ENCODE measurements at regions not wholly inside any gene's neighbourhood (a gene's known extent, or its start where the extent isn't known, plus 50 kb on each side); places are given as distances from the start of the nearest gene placed in this dataset.

DNA sequence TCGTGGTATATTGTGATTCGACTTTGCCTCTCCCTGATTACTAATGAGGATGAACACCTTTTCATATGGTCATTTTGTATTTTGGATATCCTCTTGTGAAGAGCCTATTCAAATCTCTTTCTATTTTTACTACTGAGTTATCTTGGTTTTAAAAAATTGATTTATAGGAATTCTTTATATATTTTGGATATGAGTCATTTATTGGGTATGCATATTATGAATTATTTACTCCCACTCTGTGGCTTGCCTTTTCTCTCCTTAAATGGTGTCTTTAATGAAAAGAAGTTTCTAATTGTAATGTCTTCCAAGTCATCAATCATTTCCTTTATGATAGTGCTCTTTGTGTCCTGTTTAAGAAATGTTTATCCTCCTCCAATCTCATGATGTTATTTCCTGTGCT lies 191.5 kb upstream of the DPH6 start:
- Mint-ChIP-seq H3K9me3 (ENCODE audit: unreplicated experiment) (no peaks in the 10 kb centered on the region), H3K4me3 (ENCODE audit: unreplicated experiment) (no peak overlapping the region), H3K36me3 (ENCODE audit: insufficient read depth, unreplicated experiment) (no peaks in the 10 kb centered on the region), H3K27me3 (ENCODE audit: insufficient read depth, unreplicated experiment) (no peaks in the 10 kb centered on the region), H3K4me1 (ENCODE audit: insufficient read depth, unreplicated experiment) (peaks cover 7% of the 10 kb centered on the region), H3K27ac (ENCODE audit: low read depth, unreplicated experiment) (peak overlapping the region; percentile 93)
- BruUV-seq (replicated peaks) = no TSS peak
- TF ChIP-seq, protein P1, sequence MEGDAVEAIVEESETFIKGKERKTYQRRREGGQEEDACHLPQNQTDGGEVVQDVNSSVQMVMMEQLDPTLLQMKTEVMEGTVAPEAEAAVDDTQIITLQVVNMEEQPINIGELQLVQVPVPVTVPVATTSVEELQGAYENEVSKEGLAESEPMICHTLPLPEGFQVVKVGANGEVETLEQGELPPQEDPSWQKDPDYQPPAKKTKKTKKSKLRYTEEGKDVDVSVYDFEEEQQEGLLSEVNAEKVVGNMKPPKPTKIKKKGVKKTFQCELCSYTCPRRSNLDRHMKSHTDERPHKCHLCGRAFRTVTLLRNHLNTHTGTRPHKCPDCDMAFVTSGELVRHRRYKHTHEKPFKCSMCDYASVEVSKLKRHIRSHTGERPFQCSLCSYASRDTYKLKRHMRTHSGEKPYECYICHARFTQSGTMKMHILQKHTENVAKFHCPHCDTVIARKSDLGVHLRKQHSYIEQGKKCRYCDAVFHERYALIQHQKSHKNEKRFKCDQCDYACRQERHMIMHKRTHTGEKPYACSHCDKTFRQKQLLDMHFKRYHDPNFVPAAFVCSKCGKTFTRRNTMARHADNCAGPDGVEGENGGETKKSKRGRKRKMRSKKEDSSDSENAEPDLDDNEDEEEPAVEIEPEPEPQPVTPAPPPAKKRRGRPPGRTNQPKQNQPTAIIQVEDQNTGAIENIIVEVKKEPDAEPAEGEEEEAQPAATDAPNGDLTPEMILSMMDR (IDR thresholded peaks at IDR 0.05; ENCODE audit: unreplicated experiment) = no peak
- intact Hi-C loops (cut with micrococcal nuclease) = loop anchor here (10.0 kb wide), 1 partner anchor 663 kb away; no protein-coding TSS in a partner anchor
- ChIA-PET POLR2A (interaction anchor here (1.4 kb wide), 1 partner anchor 14 kb away, joined by 6 read pairs; no protein-coding TSS in a partner anchor), CTCF (no interaction called here)
- no peak for DNase-seq (ENCODE audit: unreplicated experiment)

DNA sequence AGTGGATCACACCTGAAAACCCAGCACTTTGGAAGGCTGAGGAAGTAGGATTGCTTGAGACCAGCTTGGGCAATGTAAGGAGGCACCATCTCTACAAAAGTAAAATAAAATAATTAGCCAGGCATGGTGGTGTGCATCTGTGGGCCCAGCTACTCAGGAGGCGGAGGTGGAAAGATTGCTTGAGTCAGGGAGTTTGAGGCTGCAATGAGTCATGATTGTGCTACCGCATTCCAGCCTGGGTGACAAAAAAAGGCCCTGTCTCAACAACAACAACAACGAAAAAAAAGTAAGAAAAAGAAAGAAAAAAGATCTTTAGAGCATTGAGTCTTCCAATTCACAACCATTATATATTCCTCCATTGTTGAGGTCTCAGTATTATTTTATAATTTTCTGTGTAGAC lies 192.4 kb upstream of the DPH6 start:
- H3K36me3 Mint-ChIP-seq (ENCODE audit: insufficient read depth, unreplicated experiment) = no peaks in the 10 kb centered on the region
- intact Hi-C loops (cut with micrococcal nuclease) = loop anchor here (10.0 kb wide), 1 partner anchor 664 kb away; no protein-coding TSS in a partner anchor
- H3K4me1 Mint-ChIP-seq (ENCODE audit: insufficient read depth, unreplicated experiment) = peaks cover 7% of the 10 kb centered on the region
- TF ChIP-seq, protein P1 (IDR thresholded peaks at IDR 0.05; ENCODE audit: unreplicated experiment) = no peak
- H3K9me3 Mint-ChIP-seq (ENCODE audit: unreplicated experiment) = no peaks in the 10 kb centered on the region
- peak overlapping the region; percentile 93 for H3K27ac Mint-ChIP-seq (ENCODE audit: low read depth, unreplicated experiment)
- CTCF ChIA-PET = interaction anchor here (0.7 to 1.2 kb wide), 4 partner anchors 11 to 1106 kb away, joined by 3 to 9 read pairs (median 4); no protein-coding TSS in a partner anchor
- no peak overlapping the region for H3K4me3 Mint-ChIP-seq (ENCODE audit: unreplicated experiment)
- DNase-seq (ENCODE audit: unreplicated experiment) = peak; percentile 72
- POLR2A ChIA-PET = interaction anchor here (0.7 to 1.4 kb wide), 2 partner anchors 13 to 31 kb away, joined by 3 to 6 read pairs; no protein-coding TSS in a partner anchor
- BruUV-seq (replicated peaks) = no TSS peak
- no peaks in the 10 kb centered on the region for H3K27me3 Mint-ChIP-seq (ENCODE audit: insufficient read depth, unreplicated experiment)

DNA sequence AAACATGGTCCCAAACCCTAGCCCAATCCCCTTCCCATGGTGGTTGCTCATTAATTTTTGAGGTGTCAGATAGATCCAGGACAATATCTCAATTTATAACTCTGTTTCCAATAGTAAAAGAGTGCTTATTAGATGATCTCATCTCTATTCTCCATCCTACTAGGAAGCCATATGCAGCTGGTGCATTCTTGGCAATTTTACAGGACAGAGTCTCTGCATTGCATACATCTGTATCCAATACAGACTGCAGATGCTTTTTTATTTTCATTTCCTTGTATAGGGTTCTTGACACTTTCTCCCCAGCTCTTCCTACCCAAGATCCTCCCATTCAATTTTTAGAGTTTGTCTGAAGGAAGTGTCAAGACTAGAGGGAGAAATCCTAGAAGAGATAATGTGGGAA lies 194.8 kb upstream of the DPH6 start:
- ChIA-PET POLR2A (no interaction called here), CTCF (interaction anchor here (0.5 to 3.0 kb wide), 6 partner anchors 11 to 1393 kb away, joined by 3 to 29 read pairs (median 4); no protein-coding TSS in a partner anchor)
- intact Hi-C loops (cut with micrococcal nuclease) = no loop called here
- BruUV-seq (replicated peaks) = no TSS peak
- TF ChIP-seq, protein P1 (IDR thresholded peaks at IDR 0.05; ENCODE audit: unreplicated experiment) = no peak
- Mint-ChIP-seq H3K27me3 (ENCODE audit: insufficient read depth, unreplicated experiment) (no peaks in the 10 kb centered on the region), H3K4me3 (ENCODE audit: unreplicated experiment) (no peak overlapping the region), H3K36me3 (ENCODE audit: insufficient read depth, unreplicated experiment) (no peaks in the 10 kb centered on the region), H3K27ac (ENCODE audit: low read depth, unreplicated experiment) (no peak overlapping the region), H3K4me1 (ENCODE audit: insufficient read depth, unreplicated experiment) (peaks cover 7% of the 10 kb centered on the region), H3K9me3 (ENCODE audit: unreplicated experiment) (no peaks in the 10 kb centered on the region)
- no peak for DNase-seq (ENCODE audit: unreplicated experiment)

DNA sequence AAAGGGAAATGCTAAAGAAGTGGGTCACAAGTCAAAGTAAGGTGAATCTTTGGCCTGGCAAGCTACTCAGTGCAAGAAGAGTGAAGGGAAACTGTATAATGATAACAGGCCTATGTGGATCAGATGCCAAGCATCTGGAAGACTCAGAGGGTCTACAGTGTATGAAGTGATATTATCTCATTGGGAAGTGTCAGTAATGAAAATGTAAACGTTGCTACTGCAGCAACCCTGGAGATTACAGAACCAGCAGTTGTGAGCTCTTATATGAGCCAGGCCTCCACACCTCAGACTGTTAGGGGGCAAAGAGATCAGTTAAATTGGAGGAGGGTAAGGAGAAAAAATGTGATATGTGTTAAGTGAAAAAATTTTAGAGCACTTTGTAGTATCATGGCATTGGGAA lies 195.4 kb upstream of the DPH6 start:
- intact Hi-C loops (cut with micrococcal nuclease) = no loop called here
- TF ChIP-seq, protein P1 (IDR thresholded peaks at IDR 0.05; ENCODE audit: unreplicated experiment) = no peak
- peaks cover 13% of the 10 kb centered on the region for H3K4me1 Mint-ChIP-seq (ENCODE audit: insufficient read depth, unreplicated experiment)
- no peak overlapping the region for H3K4me3 Mint-ChIP-seq (ENCODE audit: unreplicated experiment)
- BruUV-seq (replicated peaks) = no TSS peak
- no peaks in the 10 kb centered on the region for H3K27me3 Mint-ChIP-seq (ENCODE audit: insufficient read depth, unreplicated experiment)
- POLR2A ChIA-PET = no interaction called here
- CTCF ChIA-PET = interaction anchor here (1.3 to 3.0 kb wide), 3 partner anchors 10 to 760 kb away, joined by 4 to 29 read pairs (median 7); no protein-coding TSS in a partner anchor
- no peaks in the 10 kb centered on the region for H3K36me3 Mint-ChIP-seq (ENCODE audit: insufficient read depth, unreplicated experiment)
- H3K9me3 Mint-ChIP-seq (ENCODE audit: unreplicated experiment) = no peaks in the 10 kb centered on the region
- no peak overlapping the region for H3K27ac Mint-ChIP-seq (ENCODE audit: low read depth, unreplicated experiment)
- DNase-seq (ENCODE audit: unreplicated experiment) = no peak

Data from MCF 10A (cell line).